ENCODE measurements at regions not wholly inside any gene's neighbourhood (a gene's known extent, or its start where the extent isn't known, plus 50 kb on each side); places are given as distances from the start of the nearest gene placed in this dataset.
"Not testable (repeated sequence)": the region's sequence is repeated elsewhere in the genome, so short reads cannot be mapped to it uniquely, and the experiment has no call there.

- Histone ChIP-seq H3K36me3 (no peaks in the 10 kb centered on the region), H3K27ac (no peak overlapping the region), H3K27me3 (replicated peaks; ENCODE audit: insufficient read depth) (no peaks in the 10 kb centered on the region), H3K4me1 (replicated peaks) (no peaks in the 10 kb centered on the region), H3K9me3 (no peaks in the 10 kb centered on the region), H3K4me3 (no peak overlapping the region)
- TF ChIP-seq POLR2AphosphoS5 (IDR thresholded peaks at IDR 0.05) (no peak), CTCF (IDR thresholded peaks at IDR 0.05) (no peak), POLR2A (IDR thresholded peaks at IDR 0.05) (no peak)
- WGBS = 82% methylated on average over 11 of the region's 11 CpGs
- no peak for DNase-seq (ENCODE audit: low spot score)
- intact Hi-C loops (cut with DNase I) = no loop called here
These were observed 84.0 kb upstream of the PLAAT1 start for GRCh38 chr3:193157051-193157450.

GRCh38 chr3:193165431-193166120, 75.4 kb upstream of the PLAAT1 start:
- no CpG with 5 or more reads among the region's 4 CpGs for WGBS
- no peak for DNase-seq (ENCODE audit: low spot score)
- Histone ChIP-seq H3K9me3 (no peaks in the 10 kb centered on the region), H3K4me3 (no peak overlapping the region), H3K4me1 (replicated peaks) (no peaks in the 10 kb centered on the region), H3K27me3 (replicated peaks; ENCODE audit: insufficient read depth) (no peaks in the 10 kb centered on the region), H3K36me3 (no peaks in the 10 kb centered on the region), H3K27ac (no peak overlapping the region)
- TF ChIP-seq CTCF (IDR thresholded peaks at IDR 0.05) (no peak), POLR2A (IDR thresholded peaks at IDR 0.05) (no peak), POLR2AphosphoS5 (IDR thresholded peaks at IDR 0.05) (no peak)
- intact Hi-C loops (cut with DNase I) = no loop called here

DNA sequence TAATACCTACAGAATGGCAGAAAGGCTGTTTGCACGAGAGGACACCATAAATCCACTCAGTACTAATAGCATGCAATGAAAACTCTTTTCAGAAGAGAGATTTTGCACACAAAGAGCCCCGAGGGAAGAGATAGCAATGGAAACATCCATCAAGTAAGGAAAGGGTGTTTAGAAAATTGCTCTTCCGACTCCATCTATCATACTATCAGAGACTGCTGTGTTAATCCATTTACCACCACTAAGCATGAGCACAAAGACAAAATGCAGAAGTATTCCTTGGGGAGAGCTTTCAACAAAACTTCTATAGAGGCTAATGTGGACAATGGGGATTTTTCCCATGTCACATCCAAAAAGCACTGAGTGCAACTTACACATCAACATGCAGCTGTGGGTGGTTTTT, 72.1 kb upstream of the PLAAT1 start:
- DNase-seq (ENCODE audit: low spot score) = no peak
- Histone ChIP-seq H3K27me3 (replicated peaks; ENCODE audit: insufficient read depth) (no peaks in the 10 kb centered on the region), H3K27ac (no peak overlapping the region), H3K9me3 (no peaks in the 10 kb centered on the region), H3K4me3 (no peak overlapping the region), H3K36me3 (no peaks in the 10 kb centered on the region), H3K4me1 (replicated peaks) (no peaks in the 10 kb centered on the region)
- no peak for TF ChIP-seq CTCF (IDR thresholded peaks at IDR 0.05)
- TF ChIP-seq POLR2AphosphoS5 (IDR thresholded peaks at IDR 0.05) = no peak
- no peak for TF ChIP-seq POLR2A (IDR thresholded peaks at IDR 0.05)
- WGBS = 58% methylated on average over 3 of the region's 3 CpGs
- intact Hi-C loops (cut with DNase I) = no loop called here

DNA sequence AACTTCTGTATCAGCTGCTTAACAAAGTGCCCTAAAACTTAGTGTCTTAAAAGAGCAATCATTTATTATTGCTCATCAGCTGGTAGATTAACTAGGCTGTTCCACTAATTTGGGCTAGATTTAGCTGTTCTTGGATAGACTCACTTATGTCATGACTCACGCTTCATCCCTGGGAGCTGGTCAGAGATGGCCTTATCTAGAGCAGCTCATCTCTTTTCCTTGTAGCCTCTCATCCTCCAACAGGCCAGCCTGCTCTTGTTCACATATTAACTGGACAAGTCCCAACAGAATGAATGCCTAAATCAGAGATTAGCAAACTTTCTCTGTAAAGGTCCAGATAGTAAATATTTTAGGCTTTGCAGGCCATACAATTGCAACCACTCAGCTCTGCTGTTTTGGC, 66.9 kb upstream of the PLAAT1 start:
- intact Hi-C loops (cut with DNase I) = no loop called here
- Histone ChIP-seq H3K36me3 (no peaks in the 10 kb centered on the region), H3K4me1 (replicated peaks) (no peaks in the 10 kb centered on the region), H3K27ac (no peak overlapping the region), H3K27me3 (replicated peaks; ENCODE audit: insufficient read depth) (no peaks in the 10 kb centered on the region), H3K9me3 (no peaks in the 10 kb centered on the region), H3K4me3 (no peak overlapping the region)
- 45% methylated on average over 1 of the region's 1 CpG for WGBS
- DNase-seq (ENCODE audit: low spot score) = no peak
- TF ChIP-seq CTCF (IDR thresholded peaks at IDR 0.05) (no peak), POLR2AphosphoS5 (IDR thresholded peaks at IDR 0.05) (no peak), POLR2A (IDR thresholded peaks at IDR 0.05) (no peak)

- H3K27ac ChIP-seq; H3K27me3 ChIP-seq (replicated peaks; ENCODE audit: insufficient read depth); H3K9me3 ChIP-seq; DNase-seq (ENCODE audit: low spot score); H3K4me1 ChIP-seq (replicated peaks); intact Hi-C loops (cut with DNase I); H3K4me3 ChIP-seq; H3K36me3 ChIP-seq: not testable (repeated sequence)
- WGBS = 78% methylated on average over 8 of the region's 8 CpGs
These were observed 61.5 kb upstream of the PLAAT1 start for GRCh38 chr3:193179332-193180012.

Data from prostate gland (tissue), 2 donors.